ENCODE measurements at regions not wholly inside any gene's neighbourhood (a gene's known extent, or its start where the extent isn't known, plus 50 kb on each side); places are given as distances from the start of the nearest gene placed in this dataset.

DNA sequence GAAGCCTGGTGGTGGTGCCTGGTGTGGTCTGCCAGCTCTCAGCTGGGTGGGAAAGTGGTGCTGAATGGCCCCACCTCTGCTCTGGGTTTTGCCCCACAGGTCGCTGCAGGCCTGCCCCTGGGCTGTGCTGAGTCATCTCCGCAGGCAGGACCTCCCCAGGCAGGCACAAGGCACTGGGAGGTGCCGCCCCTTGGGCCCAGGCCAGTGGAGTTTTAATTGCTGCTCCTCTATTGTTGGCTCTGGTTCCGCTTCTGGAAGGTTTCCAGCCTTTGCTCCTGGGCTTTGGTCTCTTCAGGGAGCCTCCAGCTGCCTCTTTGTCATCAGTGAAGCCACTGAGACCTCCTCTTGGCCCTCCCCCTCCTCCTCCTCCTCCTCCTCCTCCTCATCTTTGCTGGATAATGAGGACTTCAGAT is 180.3 kb upstream of the GRB10 start:
- H3K27ac ChIP-seq (ENCODE audit: low read length), result no peak overlapping the region
- no peaks in the 10 kb centered on the region for H3K27me3 ChIP-seq (replicated peaks; ENCODE audit: insufficient read depth, low read length)
- H4K20me1 ChIP-seq (ENCODE audit: insufficient read depth, low read length), result no peaks in the 10 kb centered on the region
- no peaks in the 10 kb centered on the region for H3K9me3 ChIP-seq (replicated peaks; ENCODE audit: insufficient read depth, low read length)
- no peaks in the 10 kb centered on the region for H3K9me2 ChIP-seq (replicated peaks; ENCODE audit: insufficient read depth, low read length)
- no peaks in the 10 kb centered on the region for H3K36me3 ChIP-seq (replicated peaks; ENCODE audit: insufficient read depth, low read length)
- no peak overlapping the region for H2AFZ ChIP-seq (ENCODE audit: low read length)
- no peaks in the 10 kb centered on the region for H3F3A ChIP-seq (ENCODE audit: insufficient read depth, low read length)
- TF ChIP-seq, protein P1, sequence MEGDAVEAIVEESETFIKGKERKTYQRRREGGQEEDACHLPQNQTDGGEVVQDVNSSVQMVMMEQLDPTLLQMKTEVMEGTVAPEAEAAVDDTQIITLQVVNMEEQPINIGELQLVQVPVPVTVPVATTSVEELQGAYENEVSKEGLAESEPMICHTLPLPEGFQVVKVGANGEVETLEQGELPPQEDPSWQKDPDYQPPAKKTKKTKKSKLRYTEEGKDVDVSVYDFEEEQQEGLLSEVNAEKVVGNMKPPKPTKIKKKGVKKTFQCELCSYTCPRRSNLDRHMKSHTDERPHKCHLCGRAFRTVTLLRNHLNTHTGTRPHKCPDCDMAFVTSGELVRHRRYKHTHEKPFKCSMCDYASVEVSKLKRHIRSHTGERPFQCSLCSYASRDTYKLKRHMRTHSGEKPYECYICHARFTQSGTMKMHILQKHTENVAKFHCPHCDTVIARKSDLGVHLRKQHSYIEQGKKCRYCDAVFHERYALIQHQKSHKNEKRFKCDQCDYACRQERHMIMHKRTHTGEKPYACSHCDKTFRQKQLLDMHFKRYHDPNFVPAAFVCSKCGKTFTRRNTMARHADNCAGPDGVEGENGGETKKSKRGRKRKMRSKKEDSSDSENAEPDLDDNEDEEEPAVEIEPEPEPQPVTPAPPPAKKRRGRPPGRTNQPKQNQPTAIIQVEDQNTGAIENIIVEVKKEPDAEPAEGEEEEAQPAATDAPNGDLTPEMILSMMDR (IDR thresholded peaks at IDR 0.05; ENCODE audit: low read length), result no peak
- TF ChIP-seq EZH2phosphoT487 (IDR thresholded peaks at IDR 0.05; ENCODE audit: low read length), result no peak
- TF ChIP-seq EZH2 (optimal IDR thresholded peaks at IDR 0.05; ENCODE audit: low read depth, low read length), result no peak
- no peak overlapping the region for H3K9ac ChIP-seq (ENCODE audit: low read length)
- H3K4me2 ChIP-seq (ENCODE audit: low read depth, low read length), result no peak overlapping the region
- DNase-seq, result no peak
- H3K79me2 ChIP-seq (ENCODE audit: low read length), result no peaks in the 10 kb centered on the region
- H3K4me1 ChIP-seq (ENCODE audit: low read length), result no peaks in the 10 kb centered on the region
- no peak overlapping the region for H3K4me3 ChIP-seq (ENCODE audit: low read length)

DNA sequence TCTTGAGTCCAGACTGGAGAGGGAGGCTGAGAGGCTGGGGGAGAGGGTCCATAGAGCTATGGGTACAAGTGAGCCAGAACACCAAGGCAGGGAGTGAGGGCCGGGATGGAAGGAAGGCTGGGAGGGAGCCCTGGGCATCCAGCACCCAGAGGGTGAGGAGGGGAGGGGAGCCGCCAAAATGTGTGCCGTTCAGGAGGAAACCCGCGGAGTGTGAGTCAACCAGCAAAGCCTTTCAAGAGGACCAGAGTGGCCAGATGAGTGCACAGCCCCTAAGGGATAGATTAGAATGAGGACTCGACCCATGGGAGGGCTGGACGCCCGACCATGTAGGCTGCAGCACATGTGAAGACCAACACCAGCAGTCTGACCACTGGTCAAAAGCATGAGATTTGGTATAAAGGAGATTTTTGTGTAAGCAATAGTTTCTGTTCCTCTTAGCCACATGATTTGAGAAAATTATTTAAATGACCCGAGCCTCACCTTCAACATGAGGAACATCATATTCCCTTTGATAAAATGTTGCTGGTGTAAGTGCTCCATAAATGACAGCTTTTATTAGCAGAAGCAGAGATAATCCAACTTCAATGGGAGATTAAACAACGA is 179.7 kb upstream of the GRB10 start:
- Histone ChIP-seq H3F3A (ENCODE audit: insufficient read depth, low read length) (no peaks in the 10 kb centered on the region), H3K4me1 (ENCODE audit: low read length) (no peaks in the 10 kb centered on the region), H3K4me3 (ENCODE audit: low read length) (no peak overlapping the region), H3K9me2 (replicated peaks; ENCODE audit: insufficient read depth, low read length) (no peaks in the 10 kb centered on the region), H3K4me2 (ENCODE audit: low read depth, low read length) (no peak overlapping the region), H4K20me1 (ENCODE audit: insufficient read depth, low read length) (no peaks in the 10 kb centered on the region), H2AFZ (ENCODE audit: low read length) (no peak overlapping the region), H3K36me3 (replicated peaks; ENCODE audit: insufficient read depth, low read length) (no peaks in the 10 kb centered on the region), H3K27me3 (replicated peaks; ENCODE audit: insufficient read depth, low read length) (no peaks in the 10 kb centered on the region), H3K9me3 (replicated peaks; ENCODE audit: insufficient read depth, low read length) (no peaks in the 10 kb centered on the region), H3K27ac (ENCODE audit: low read length) (no peak overlapping the region), H3K9ac (ENCODE audit: low read length) (no peak overlapping the region), H3K79me2 (ENCODE audit: low read length) (no peaks in the 10 kb centered on the region)
- TF ChIP-seq EZH2phosphoT487 (IDR thresholded peaks at IDR 0.05; ENCODE audit: low read length), result no peak
- TF ChIP-seq, protein P1 (IDR thresholded peaks at IDR 0.05; ENCODE audit: low read length), result no peak
- no peak for TF ChIP-seq EZH2 (optimal IDR thresholded peaks at IDR 0.05; ENCODE audit: low read depth, low read length)
- no peak for DNase-seq

DNA sequence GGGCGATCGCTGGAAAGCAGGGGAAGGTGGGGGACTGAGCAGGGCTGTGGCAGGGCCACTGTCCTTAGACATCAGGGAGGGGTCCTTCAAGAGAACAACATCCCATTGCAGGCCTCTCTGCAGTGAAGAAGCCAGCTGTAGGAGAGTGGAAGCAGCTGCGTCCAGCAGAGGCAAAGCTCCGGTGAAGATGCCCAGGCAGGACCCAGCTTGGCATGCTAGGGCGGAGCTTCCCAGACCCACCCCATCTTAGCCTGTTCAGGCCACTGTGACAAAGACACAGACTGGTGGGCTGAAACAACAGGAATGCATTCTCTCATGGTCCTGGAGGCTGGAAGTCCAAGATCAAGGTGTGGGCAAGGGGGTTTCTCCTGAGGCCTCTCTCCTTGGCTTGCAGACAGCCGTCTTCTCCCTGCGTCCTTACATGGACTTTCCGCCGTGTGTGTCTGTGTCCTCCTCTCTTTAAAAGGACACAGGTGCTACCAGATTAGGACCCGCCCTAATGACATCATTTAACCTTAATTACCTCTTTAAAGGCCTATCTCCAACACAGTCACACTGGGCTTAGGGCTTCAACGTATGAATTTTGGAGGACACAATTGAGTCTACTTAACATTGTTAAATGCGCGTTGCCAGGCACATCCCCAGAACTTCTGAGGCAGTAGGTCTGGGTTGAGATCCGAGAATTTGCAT is 178.1 kb upstream of the GRB10 start:
- Histone ChIP-seq H2AFZ (ENCODE audit: low read length) (no peak overlapping the region), H3K4me3 (ENCODE audit: low read length) (no peak overlapping the region), H3K36me3 (replicated peaks; ENCODE audit: insufficient read depth, low read length) (no peaks in the 10 kb centered on the region), H3K79me2 (ENCODE audit: low read length) (no peaks in the 10 kb centered on the region), H3K9me3 (replicated peaks; ENCODE audit: insufficient read depth, low read length) (no peaks in the 10 kb centered on the region), H3K9me2 (replicated peaks; ENCODE audit: insufficient read depth, low read length) (no peaks in the 10 kb centered on the region), H3K4me2 (ENCODE audit: low read depth, low read length) (no peak overlapping the region), H3K9ac (ENCODE audit: low read length) (no peak overlapping the region), H3K27ac (ENCODE audit: low read length) (no peak overlapping the region), H4K20me1 (ENCODE audit: insufficient read depth, low read length) (no peaks in the 10 kb centered on the region), H3F3A (ENCODE audit: insufficient read depth, low read length) (no peaks in the 10 kb centered on the region), H3K27me3 (replicated peaks; ENCODE audit: insufficient read depth, low read length) (no peaks in the 10 kb centered on the region), H3K4me1 (ENCODE audit: low read length) (no peaks in the 10 kb centered on the region)
- TF ChIP-seq EZH2phosphoT487 (IDR thresholded peaks at IDR 0.05; ENCODE audit: low read length), result no peak
- TF ChIP-seq, protein P1 (IDR thresholded peaks at IDR 0.05; ENCODE audit: low read length), result no peak
- TF ChIP-seq EZH2 (optimal IDR thresholded peaks at IDR 0.05; ENCODE audit: low read depth, low read length), result no peak
- DNase-seq, result no peak

Measured in MM.1S (cell line).